ENCODE measurements at regions not wholly inside any gene's neighbourhood (a gene's known extent, or its start where the extent isn't known, plus 50 kb on each side); places are given as distances from the start of the nearest gene placed in this dataset.

DNA sequence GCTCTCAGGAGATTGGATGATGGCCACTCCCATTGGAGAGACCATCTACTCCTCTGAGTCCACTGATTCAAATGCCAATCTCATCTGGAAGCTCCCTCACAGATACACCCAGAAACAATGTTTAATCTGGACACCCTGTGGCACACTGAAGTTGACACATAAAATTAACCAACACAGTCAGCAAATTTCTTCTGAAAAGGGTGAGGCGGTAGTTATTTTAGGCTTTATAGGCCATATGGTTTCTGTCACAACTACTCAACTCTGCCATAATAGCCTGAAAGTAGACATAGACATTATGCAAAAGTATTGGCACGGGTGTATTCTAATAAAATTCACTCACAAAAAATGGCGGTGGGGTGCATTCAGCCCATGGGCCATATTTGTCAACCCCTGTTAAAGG is 244.5 kb upstream of the VLDLR start:
- intact Hi-C loops (cut with micrococcal nuclease; ENCODE audit: unreplicated experiment) (no loop called here), in situ Hi-C loops (cut with HindIII; ENCODE audit: low pct_unique_long_range_greater_than_20kb, low sequenced_read_pairs) (no loop called here)
- H3K9me3 ChIP-seq (ENCODE audit: control insufficient read depth, insufficient read depth, low read depth, low read length) = no peaks in the 10 kb centered on the region
- no peak overlapping the region for H3K27ac ChIP-seq (ENCODE audit: low read length)
- H3K36me3 ChIP-seq (ENCODE audit: control insufficient read depth, insufficient read depth, low read length) = no peaks in the 10 kb centered on the region
- H3K4me3 ChIP-seq (ENCODE audit: low read depth in 2 of 2, low read length in 2 of 2) = no peak overlapping the region
- DNase-seq (ENCODE audit: low read depth, low spot score) (no peak), ATAC-seq (no peak)
- no peaks in the 10 kb centered on the region for H3K4me1 ChIP-seq (ENCODE audit: control insufficient read depth, insufficient read depth, low read length)
- ChIA-PET POLR2A (no interaction called here), CTCF (no interaction called here)
- BruUV-seq (replicated peaks) = no TSS peak
- no peaks in the 10 kb centered on the region for H3K27me3 ChIP-seq (ENCODE audit: control insufficient read depth, insufficient read depth, low read length)
- no peak for TF ChIP-seq SIN3A (IDR thresholded peaks at IDR 0.05; ENCODE audit: borderline replicate concordance, insufficient read depth, low read depth, low read length)
- TF ChIP-seq, protein P1, sequence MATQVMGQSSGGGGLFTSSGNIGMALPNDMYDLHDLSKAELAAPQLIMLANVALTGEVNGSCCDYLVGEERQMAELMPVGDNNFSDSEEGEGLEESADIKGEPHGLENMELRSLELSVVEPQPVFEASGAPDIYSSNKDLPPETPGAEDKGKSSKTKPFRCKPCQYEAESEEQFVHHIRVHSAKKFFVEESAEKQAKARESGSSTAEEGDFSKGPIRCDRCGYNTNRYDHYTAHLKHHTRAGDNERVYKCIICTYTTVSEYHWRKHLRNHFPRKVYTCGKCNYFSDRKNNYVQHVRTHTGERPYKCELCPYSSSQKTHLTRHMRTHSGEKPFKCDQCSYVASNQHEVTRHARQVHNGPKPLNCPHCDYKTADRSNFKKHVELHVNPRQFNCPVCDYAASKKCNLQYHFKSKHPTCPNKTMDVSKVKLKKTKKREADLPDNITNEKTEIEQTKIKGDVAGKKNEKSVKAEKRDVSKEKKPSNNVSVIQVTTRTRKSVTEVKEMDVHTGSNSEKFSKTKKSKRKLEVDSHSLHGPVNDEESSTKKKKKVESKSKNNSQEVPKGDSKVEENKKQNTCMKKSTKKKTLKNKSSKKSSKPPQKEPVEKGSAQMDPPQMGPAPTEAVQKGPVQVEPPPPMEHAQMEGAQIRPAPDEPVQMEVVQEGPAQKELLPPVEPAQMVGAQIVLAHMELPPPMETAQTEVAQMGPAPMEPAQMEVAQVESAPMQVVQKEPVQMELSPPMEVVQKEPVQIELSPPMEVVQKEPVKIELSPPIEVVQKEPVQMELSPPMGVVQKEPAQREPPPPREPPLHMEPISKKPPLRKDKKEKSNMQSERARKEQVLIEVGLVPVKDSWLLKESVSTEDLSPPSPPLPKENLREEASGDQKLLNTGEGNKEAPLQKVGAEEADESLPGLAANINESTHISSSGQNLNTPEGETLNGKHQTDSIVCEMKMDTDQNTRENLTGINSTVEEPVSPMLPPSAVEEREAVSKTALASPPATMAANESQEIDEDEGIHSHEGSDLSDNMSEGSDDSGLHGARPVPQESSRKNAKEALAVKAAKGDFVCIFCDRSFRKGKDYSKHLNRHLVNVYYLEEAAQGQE (IDR thresholded peaks at IDR 0.05; ENCODE audit: insufficient read depth in 1 of 2, low read depth in 2 of 2, low read length in 1 of 2) = no peak

DNA sequence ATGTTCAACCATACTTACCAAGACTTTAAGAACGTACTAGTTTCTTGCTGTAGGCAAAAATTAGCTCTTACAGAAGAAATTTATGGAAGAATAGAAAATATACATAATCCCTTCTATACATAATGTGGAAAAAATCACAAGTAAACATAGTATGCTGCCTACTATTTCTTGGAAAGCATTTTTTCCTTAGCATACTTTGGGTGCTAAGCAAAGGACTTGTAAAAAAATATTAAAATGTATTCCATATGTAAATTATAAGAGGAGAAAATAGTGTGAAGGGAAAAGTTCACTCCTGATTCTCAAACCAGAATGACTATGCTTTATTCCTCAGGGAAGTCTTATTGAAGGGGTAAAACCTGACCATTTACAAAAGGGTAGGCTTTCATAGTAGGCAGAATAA is 243.8 kb upstream of the VLDLR start:
- POLR2A ChIA-PET = no interaction called here
- H3K27me3 ChIP-seq (ENCODE audit: control insufficient read depth, insufficient read depth, low read length) = no peaks in the 10 kb centered on the region
- intact Hi-C loops (cut with micrococcal nuclease; ENCODE audit: unreplicated experiment) = no loop called here

More for the DNA sequence above, 243.8 kb upstream of the VLDLR start:
- no peaks in the 10 kb centered on the region for H3K9me3 ChIP-seq (ENCODE audit: control insufficient read depth, insufficient read depth, low read depth, low read length)
- no peaks in the 10 kb centered on the region for H3K4me1 ChIP-seq (ENCODE audit: control insufficient read depth, insufficient read depth, low read length)
- in situ Hi-C loops (cut with HindIII; ENCODE audit: low pct_unique_long_range_greater_than_20kb, low sequenced_read_pairs) = no loop called here
- no peak overlapping the region for H3K27ac ChIP-seq (ENCODE audit: low read length)
- no peak overlapping the region for H3K4me3 ChIP-seq (ENCODE audit: low read depth in 2 of 2, low read length in 2 of 2)
- no peak for ATAC-seq
- no TSS peak for BruUV-seq (replicated peaks)
- CTCF ChIA-PET = no interaction called here
- DNase-seq (ENCODE audit: low read depth, low spot score) = no peak
- H3K36me3 ChIP-seq (ENCODE audit: control insufficient read depth, insufficient read depth, low read length) = no peaks in the 10 kb centered on the region
- TF ChIP-seq POLR2AphosphoS5 (IDR thresholded peaks at IDR 0.05; ENCODE audit: low read depth, low read length) (no peak), SIN3A (IDR thresholded peaks at IDR 0.05; ENCODE audit: borderline replicate concordance, insufficient read depth, low read depth, low read length) (no peak), TCF7L2 (IDR thresholded peaks at IDR 0.05; ENCODE audit: low read depth, low read length) (no peak)
- TF ChIP-seq, protein P1 (IDR thresholded peaks at IDR 0.05; ENCODE audit: insufficient read depth in 1 of 2, low read depth in 2 of 2, low read length in 1 of 2) = no peak
- TF ChIP-seq, protein P2, sequence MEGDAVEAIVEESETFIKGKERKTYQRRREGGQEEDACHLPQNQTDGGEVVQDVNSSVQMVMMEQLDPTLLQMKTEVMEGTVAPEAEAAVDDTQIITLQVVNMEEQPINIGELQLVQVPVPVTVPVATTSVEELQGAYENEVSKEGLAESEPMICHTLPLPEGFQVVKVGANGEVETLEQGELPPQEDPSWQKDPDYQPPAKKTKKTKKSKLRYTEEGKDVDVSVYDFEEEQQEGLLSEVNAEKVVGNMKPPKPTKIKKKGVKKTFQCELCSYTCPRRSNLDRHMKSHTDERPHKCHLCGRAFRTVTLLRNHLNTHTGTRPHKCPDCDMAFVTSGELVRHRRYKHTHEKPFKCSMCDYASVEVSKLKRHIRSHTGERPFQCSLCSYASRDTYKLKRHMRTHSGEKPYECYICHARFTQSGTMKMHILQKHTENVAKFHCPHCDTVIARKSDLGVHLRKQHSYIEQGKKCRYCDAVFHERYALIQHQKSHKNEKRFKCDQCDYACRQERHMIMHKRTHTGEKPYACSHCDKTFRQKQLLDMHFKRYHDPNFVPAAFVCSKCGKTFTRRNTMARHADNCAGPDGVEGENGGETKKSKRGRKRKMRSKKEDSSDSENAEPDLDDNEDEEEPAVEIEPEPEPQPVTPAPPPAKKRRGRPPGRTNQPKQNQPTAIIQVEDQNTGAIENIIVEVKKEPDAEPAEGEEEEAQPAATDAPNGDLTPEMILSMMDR (IDR thresholded peaks at IDR 0.05) = no peak

Measured in Panc1 (cell line).